GM13976 (cell line): ENCODE measurements at regions not wholly inside any gene's neighbourhood (a gene's known extent, or its start where the extent isn't known, plus 50 kb on each side); places are given as distances from the start of the nearest gene placed in this dataset.
"Not testable (repeated sequence)": the region's sequence is repeated elsewhere in the genome, so short reads cannot be mapped to it uniquely, and the experiment has no call there.

Source experiments
- DNase-seq: peaks from one replicate; pipeline ENCODE4 v3.0.0; 2012; ENCODE audit warnings: low spot score
- CTCF ChIP-seq: IDR thresholded peaks from 2 replicates; pipeline ENCODE4 v1.5.1; 2012; ENCODE audit warnings: borderline replicate concordance, mild to moderate bottlenecking; ENCODE audit not compliant: insufficient read depth; ENCODE audit errors: extremely low read depth, missing control alignments, control extremely low read depth
- in situ Hi-C: fragments of 300-500 bp; cut with MboI; formaldehyde crosslinking; loops from one replicate; pipeline ENCODE4 v1.12.0; 2022; ENCODE audit warnings: low sequenced_read_pairs, mixed read lengths, inconsistent platforms; ENCODE audit not compliant: unreplicated experiment

- DNase-seq: no peak
- TF ChIP-seq CTCF: no peak
- in situ Hi-C loops: no loop called here
Measured at GRCh38 chr5:136754216-136754615, 388.9 kb upstream of the TRPC7 start.

- TF ChIP-seq CTCF: no peak
- in situ Hi-C loops: no loop called here
- no peak for DNase-seq
Measured at GRCh38 chr5:136750224-136750862, 385.0 kb upstream of the TRPC7 start.

GRCh38 chr5:136749016-136749415 is 383.7 kb upstream of the TRPC7 start:
- in situ Hi-C loops: no loop called here
- no peak for DNase-seq
- TF ChIP-seq CTCF: no peak

GRCh38 chr5:136743052-136743451 is 377.7 kb upstream of the TRPC7 start:
- no peak for TF ChIP-seq CTCF
- no peak for DNase-seq
- in situ Hi-C loops: no loop called here

- no peak for TF ChIP-seq CTCF
- in situ Hi-C loops: no loop called here
- DNase-seq: no peak
Measured at GRCh38 chr5:136740228-136740627, 374.9 kb upstream of the TRPC7 start.

GRCh38 chr5:136739271-136739670 is 373.9 kb upstream of the TRPC7 start:
- in situ Hi-C loops, DNase-seq: not testable (repeated sequence)

- DNase-seq: no peak
- in situ Hi-C loops: no loop called here
Measured at GRCh38 chr5:136738829-136739228, 373.5 kb upstream of the TRPC7 start.

More at GRCh38 chr5:136738829-136739228, 373.5 kb upstream of the TRPC7 start:
- TF ChIP-seq CTCF: no peak
